Activated CD4-positive, alpha-beta memory T cell treated with anti-CD3 and anti-CD28 coated beads, Interleukin-2, amount 10 ng/mL, durations not matched to agents 7 days and 5 days (primary cell): ENCODE measurements at regions not wholly inside any gene's neighbourhood (a gene's known extent, or its start where the extent isn't known, plus 50 kb on each side); places are given as distances from the start of the nearest gene placed in this dataset.

Experiments
- CTCF ChIA-PET: fragments of 350-600 bp; sonication (Branson Sonifier 250); formaldehyde crosslinking; loops from one replicate; lab custom pipeline; 2021; ENCODE audit warnings: antibody characterized with exemption, inconsistent platforms; lab: Charles Lee
- POLR2A ChIA-PET: fragments of 350-600 bp; sonication (Branson Sonifier 250); formaldehyde crosslinking; loops from one replicate; lab custom pipeline; 2021; ENCODE audit warnings: antibody characterized with exemption; lab: Charles Lee
- DNase-seq: peaks from one replicate; pipeline ENCODE4 v3.0.0-alpha.2; 2020
- H3K27ac Mint-ChIP-seq: one replicate; pipeline ENCODE4 v1.8.0; 2021; ENCODE audit warnings: mild to moderate bottlenecking, mixed read lengths
- H3K27me3 Mint-ChIP-seq: one replicate; pipeline ENCODE4 v1.8.0; 2021; ENCODE audit warnings: mixed read lengths
- H3K36me3 Mint-ChIP-seq: one replicate; pipeline ENCODE4 v1.8.0; 2021; ENCODE audit warnings: low read depth, mixed read lengths
- H3K4me1 Mint-ChIP-seq: one replicate; pipeline ENCODE4 v1.8.0; 2021; ENCODE audit warnings: mixed read lengths
- H3K4me3 Mint-ChIP-seq: one replicate; pipeline ENCODE4 v1.8.0; 2021; ENCODE audit warnings: mild to moderate bottlenecking, mixed read lengths
- H3K9me3 Mint-ChIP-seq: one replicate; pipeline ENCODE4 v1.8.0; 2021; ENCODE audit warnings: mixed read lengths

DNA sequence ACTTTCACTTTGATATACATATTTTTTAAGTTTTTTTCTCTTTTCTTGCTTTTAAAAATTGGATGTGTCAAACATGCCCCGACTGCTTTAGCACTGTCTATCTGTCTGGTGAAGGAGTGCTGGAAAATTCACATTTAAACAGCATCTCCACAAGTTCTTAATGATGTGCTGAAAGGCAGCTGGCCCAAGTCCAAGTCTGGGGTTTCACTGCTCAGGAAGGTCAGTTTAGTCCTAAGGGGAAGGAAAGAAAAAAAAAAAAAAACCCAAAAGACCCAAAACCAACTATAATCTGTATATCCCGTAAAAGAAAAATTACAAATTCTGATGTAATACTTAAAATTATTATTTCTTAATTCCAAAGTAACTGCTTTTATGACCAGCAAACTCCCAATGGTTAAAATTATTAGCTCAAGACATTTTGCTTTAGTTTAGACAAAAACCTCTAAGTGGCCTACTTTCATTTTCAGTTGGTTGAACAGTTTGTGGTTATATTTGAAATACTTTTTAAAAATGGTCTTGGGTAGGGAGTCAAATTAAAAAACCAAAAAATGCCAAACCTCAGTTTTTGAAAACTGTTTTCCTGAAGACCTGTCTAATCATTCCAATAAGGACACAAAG, 79.5 kb upstream of the PREP start:
- H3K27me3 Mint-ChIP-seq = peaks cover 4% of the 10 kb centered on the region
- peak overlapping the region; percentile 49 for H3K4me3 Mint-ChIP-seq
- H3K9me3 Mint-ChIP-seq = peaks cover 6% of the 10 kb centered on the region
- H3K27ac Mint-ChIP-seq = peak overlapping the region; percentile 80
- CTCF ChIA-PET = interaction anchor here (0.7 to 3.7 kb wide), 8 partner anchors 29 to 818 kb away, joined by 3 to 33 read pairs (median 5); no protein-coding TSS in a partner anchor
- POLR2A ChIA-PET = interaction anchor here (0.5 to 3.6 kb wide), 8 partner anchors 23 to 741 kb away, joined by 3 to 23 read pairs (median 4); no protein-coding TSS in a partner anchor
- H3K4me1 Mint-ChIP-seq = peaks cover 56% of the 10 kb centered on the region
- H3K36me3 Mint-ChIP-seq = peaks cover 21% of the 10 kb centered on the region
- no peak for DNase-seq

DNA sequence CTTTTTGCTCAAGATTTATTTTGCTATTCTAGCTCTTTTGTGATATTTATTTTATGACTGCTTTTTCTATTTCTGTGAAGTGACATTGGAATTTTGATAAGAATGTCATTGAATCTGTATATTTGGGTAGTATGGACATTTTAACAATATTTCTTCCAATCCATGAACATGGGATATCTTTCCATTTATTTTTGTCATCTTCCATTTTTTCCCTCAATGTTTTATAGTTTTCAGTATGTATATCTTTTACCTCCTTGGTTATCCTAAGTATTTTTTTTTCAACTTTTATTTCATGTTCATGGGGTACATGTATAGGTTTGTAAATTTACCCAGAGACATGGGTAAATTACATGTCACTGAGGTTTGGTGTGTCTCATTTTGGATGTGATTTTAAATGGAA, 74.1 kb upstream of the PREP start:
- POLR2A ChIA-PET = no interaction called here

DNA sequence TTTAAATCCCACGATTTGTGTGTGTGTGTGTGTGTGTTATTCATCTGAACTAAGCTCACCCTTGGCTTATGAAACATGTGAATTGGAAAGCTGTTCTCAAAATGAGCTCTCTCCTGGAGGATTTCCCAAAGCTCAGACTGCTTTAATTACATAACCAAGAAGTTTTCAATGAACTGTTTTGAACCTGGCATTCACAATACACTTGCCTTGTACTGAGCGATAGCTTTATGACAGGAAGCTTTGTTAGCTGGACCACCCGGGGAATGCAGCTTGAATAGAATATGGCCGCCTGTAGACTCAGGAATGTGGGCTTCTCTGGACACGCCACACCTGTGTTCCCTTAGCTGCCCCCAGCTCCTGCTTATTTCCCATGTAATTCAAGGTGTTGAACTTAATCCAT, 71.4 kb upstream of the PREP start:
- Mint-ChIP-seq H3K27ac (no peak overlapping the region), H3K27me3 (peaks cover 28% of the 10 kb centered on the region)
- CTCF ChIA-PET = interaction anchor here (1.0 to 1.1 kb wide), 2 partner anchors 10 to 42 kb away, joined by 3 to 7 read pairs; no protein-coding TSS in a partner anchor

More for the DNA sequence above, 74.1 kb upstream of the PREP start:
- peaks cover 23% of the 10 kb centered on the region for H3K9me3 Mint-ChIP-seq
- no peak overlapping the region for H3K4me3 Mint-ChIP-seq
- peaks cover 8% of the 10 kb centered on the region for H3K4me1 Mint-ChIP-seq
- DNase-seq = no peak
- H3K27ac Mint-ChIP-seq = no peak overlapping the region
- H3K36me3 Mint-ChIP-seq = peaks cover 20% of the 10 kb centered on the region
- H3K27me3 Mint-ChIP-seq = peaks cover 19% of the 10 kb centered on the region
- CTCF ChIA-PET = no interaction called here

DNA sequence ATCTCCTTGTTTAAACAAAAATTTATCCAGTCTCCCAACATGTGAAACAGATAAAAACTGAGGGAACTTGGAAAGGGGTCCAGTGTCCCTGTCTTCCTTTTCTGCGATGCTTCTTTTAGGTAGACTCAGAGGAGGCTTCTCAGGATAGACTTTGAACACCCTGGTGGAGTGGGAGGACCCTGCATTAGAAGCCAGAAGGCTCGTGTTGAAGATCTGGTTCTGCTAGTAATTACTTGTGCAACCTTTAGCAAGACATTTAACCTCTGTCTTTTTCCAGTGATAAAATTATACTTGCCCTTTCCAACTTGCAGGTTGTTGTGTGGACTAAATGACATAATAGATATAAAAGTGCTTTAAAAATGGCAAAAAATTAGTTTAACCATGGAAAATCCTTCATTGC, 67.1 kb upstream of the PREP start:
- Mint-ChIP-seq H3K4me1 (no peaks in the 10 kb centered on the region), H3K27ac (no peak overlapping the region), H3K36me3 (peaks cover 9% of the 10 kb centered on the region), H3K4me3 (no peak overlapping the region), H3K27me3 (peaks cover 31% of the 10 kb centered on the region), H3K9me3 (peaks cover 21% of the 10 kb centered on the region)
- ChIA-PET POLR2A (no interaction called here), CTCF (no interaction called here)
- no peak for DNase-seq

More for the DNA sequence above, 71.4 kb upstream of the PREP start:
- no peak for DNase-seq
- POLR2A ChIA-PET = no interaction called here
- H3K4me3 Mint-ChIP-seq = no peak overlapping the region
- H3K4me1 Mint-ChIP-seq = no peaks in the 10 kb centered on the region
- peaks cover 23% of the 10 kb centered on the region for H3K9me3 Mint-ChIP-seq
- H3K36me3 Mint-ChIP-seq = peaks cover 12% of the 10 kb centered on the region

DNA sequence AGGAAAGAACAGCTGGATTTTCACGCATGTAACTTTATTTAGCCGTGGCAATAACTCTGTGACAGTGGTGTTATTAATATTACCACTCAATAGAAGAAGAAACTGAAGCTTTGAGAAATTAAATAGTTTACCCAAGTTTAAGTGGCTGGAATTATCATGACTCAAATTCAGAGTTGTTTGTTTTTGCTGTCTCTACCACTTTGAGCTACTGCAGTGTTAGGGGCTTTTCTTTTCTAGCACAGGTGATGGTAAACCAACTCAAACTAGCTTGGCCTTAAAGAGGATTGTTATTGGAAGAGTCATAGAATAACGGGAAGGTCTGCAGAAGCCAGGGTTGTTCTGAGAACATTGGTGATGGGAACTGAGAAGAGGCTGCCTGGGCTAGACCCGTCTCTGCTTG, 66.0 kb upstream of the PREP start:
- Mint-ChIP-seq H3K27ac (no peak overlapping the region), H3K4me3 (no peak overlapping the region), H3K27me3 (peaks cover 33% of the 10 kb centered on the region), H3K36me3 (peaks cover 17% of the 10 kb centered on the region), H3K9me3 (peaks cover 32% of the 10 kb centered on the region), H3K4me1 (no peaks in the 10 kb centered on the region)
- no peak for DNase-seq
- ChIA-PET CTCF (no interaction called here), POLR2A (no interaction called here)

DNA sequence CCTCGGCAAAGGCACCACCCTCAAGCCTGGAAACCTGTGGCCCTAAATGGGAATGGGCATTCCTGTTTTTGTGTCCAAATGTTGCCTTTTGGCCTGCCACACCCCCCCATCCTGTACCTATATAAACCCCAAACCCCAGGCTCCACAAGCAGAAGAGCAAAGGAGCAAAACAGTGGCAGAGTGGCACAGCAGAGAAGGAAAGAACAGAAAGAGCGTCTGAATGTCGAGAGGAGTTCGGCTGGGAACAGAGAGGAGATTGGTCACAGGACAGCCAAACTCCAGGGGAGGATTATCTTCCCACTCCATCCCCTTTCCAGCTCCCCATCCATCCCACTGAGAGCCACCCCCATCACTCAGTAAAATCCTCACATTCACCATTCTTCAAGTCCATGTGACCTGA, 58.0 kb upstream of the PREP start:
- peaks cover 45% of the 10 kb centered on the region for H3K4me1 Mint-ChIP-seq
- peaks cover 8% of the 10 kb centered on the region for H3K27me3 Mint-ChIP-seq
- peaks cover 18% of the 10 kb centered on the region for H3K9me3 Mint-ChIP-seq
- CTCF ChIA-PET = no interaction called here
- H3K36me3 Mint-ChIP-seq = peaks cover 21% of the 10 kb centered on the region
- POLR2A ChIA-PET = no interaction called here
- no peak overlapping the region for H3K27ac Mint-ChIP-seq
- no peak for DNase-seq
- H3K4me3 Mint-ChIP-seq = no peak overlapping the region

DNA sequence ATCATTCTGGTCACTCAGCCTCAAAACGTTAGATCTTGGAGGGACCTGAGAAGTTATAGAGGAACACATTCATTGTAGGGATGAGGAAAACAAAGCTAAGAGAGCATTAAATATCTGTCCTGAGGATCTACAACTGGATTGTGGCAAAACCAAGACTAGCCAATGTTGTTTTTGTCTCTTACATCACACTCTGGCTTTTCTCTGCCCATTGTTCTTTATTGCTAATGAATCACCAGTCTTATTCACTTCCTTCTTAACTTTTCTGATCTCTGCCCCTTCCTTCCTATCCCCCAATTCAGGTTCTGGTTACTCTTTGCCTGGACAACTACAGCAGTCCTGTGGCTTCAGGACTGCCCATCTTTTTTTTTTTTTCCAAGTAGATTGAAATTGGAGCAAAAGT, 57.0 kb upstream of the PREP start:
- peaks cover 13% of the 10 kb centered on the region for H3K9me3 Mint-ChIP-seq
- H3K36me3 Mint-ChIP-seq = peaks cover 19% of the 10 kb centered on the region
- no peak for DNase-seq
- ChIA-PET CTCF (interaction anchor here (1.2 kb wide), 1 partner anchor 30 kb away, joined by 3 read pairs; no protein-coding TSS in a partner anchor), POLR2A (interaction anchor here (0.8 to 2.3 kb wide), 3 partner anchors 23 to 704 kb away, joined by 3 to 12 read pairs (median 3); no protein-coding TSS in a partner anchor)
- H3K4me1 Mint-ChIP-seq = peaks cover 52% of the 10 kb centered on the region
- no peak overlapping the region for H3K4me3 Mint-ChIP-seq
- peaks cover 2% of the 10 kb centered on the region for H3K27me3 Mint-ChIP-seq
- peak overlapping the region; percentile 92 for H3K27ac Mint-ChIP-seq

DNA sequence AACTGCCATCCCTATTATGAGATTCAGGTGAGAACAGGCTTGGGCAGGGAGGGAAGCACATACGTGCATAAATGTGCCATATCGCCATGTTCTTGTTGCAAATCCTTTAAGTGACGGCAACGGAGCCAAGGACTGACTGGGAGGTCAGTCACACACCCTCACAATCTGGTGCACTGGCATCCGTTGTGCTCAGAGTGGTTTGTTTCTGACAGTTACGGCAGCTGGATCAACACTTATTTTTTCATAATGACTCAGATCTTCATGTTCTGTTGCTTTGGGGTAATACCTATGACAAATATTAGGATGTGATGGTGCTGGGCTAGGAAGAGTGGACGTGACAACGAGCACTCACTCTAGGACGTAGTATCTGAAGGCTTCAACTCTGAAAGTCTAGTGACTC, 56.2 kb upstream of the PREP start:
- Mint-ChIP-seq H3K9me3 (peaks cover 7% of the 10 kb centered on the region), H3K4me1 (peaks cover 60% of the 10 kb centered on the region), H3K4me3 (peak overlapping the region; percentile 68), H3K27ac (peak overlapping the region; percentile 92), H3K27me3 (no peaks in the 10 kb centered on the region), H3K36me3 (peaks cover 21% of the 10 kb centered on the region)
- ChIA-PET POLR2A (interaction anchor here (1.1 to 2.3 kb wide), 4 partner anchors 24 to 705 kb away, joined by 3 to 12 read pairs (median 4); no protein-coding TSS in a partner anchor), CTCF (interaction anchor here (1.2 to 1.9 kb wide), 2 partner anchors 28 to 29 kb away, joined by 3 to 10 read pairs; no protein-coding TSS in a partner anchor)
- peak; percentile 72 for DNase-seq

DNA sequence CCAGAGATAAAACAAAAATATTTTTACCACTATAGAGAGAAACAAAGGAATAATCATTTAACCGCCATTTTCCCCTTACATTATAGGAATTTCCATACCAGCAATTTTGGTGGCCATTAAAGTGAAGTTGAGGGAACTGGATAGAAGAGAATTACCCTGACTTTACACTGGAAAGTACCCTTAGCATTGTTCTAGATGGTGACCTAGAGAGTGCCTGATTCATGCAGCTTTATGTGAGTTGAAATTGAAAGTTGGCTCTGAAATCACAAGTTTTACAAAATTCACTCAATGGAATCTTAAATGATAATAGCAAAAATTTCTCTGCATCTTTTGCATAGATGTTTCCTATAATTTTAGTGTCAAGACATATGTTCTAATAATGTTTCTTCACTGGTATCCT, 55.7 kb upstream of the PREP start:
- POLR2A ChIA-PET = interaction anchor here (0.7 to 2.3 kb wide), 6 partner anchors 25 to 705 kb away, joined by 3 to 12 read pairs (median 3); partner anchors contain the start of gene PRDM1
- no peak for DNase-seq
- CTCF ChIA-PET = interaction anchor here (1.2 to 1.9 kb wide), 3 partner anchors 27 to 765 kb away, joined by 3 to 10 read pairs (median 3); no protein-coding TSS in a partner anchor

DNA sequence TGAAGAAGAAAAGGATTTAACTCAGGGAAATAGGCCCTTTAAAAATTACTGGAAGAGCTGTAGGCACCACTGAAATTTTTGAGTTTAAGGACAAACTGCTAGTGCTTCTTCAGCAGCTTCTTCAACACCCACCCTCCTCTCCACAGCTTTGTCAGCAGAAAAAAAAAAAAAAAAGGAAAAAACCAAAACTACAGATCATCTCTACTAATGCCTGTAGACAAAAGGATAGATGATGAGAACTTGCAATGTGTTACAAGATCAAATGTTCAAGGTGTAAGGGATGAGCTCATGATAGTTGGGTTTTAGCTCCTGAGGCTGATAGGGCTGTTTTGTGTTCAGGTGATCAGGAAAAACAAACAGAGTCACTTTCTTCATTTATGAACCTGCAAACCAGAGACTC, 55.2 kb upstream of the PREP start:
- Mint-ChIP-seq H3K4me3 (peak overlapping the region; percentile 68), H3K9me3 (peaks cover 4% of the 10 kb centered on the region), H3K4me1 (peaks cover 68% of the 10 kb centered on the region), H3K27ac (peak overlapping the region; percentile 92), H3K36me3 (peaks cover 20% of the 10 kb centered on the region), H3K27me3 (no peaks in the 10 kb centered on the region)
- CTCF ChIA-PET = interaction anchor here (1.2 to 1.9 kb wide), 3 partner anchors 27 to 765 kb away, joined by 3 to 10 read pairs (median 3); no protein-coding TSS in a partner anchor
- DNase-seq = no peak
- POLR2A ChIA-PET = interaction anchor here (0.7 to 2.3 kb wide), 4 partner anchors 25 to 654 kb away, joined by 3 to 12 read pairs (median 3); partner anchors contain the start of gene PRDM1

More for the DNA sequence above, 55.7 kb upstream of the PREP start:
- Mint-ChIP-seq H3K27me3 (no peaks in the 10 kb centered on the region), H3K4me3 (peak overlapping the region; percentile 68), H3K27ac (peak overlapping the region; percentile 92), H3K9me3 (peaks cover 4% of the 10 kb centered on the region), H3K4me1 (peaks cover 64% of the 10 kb centered on the region), H3K36me3 (peaks cover 20% of the 10 kb centered on the region)

DNA sequence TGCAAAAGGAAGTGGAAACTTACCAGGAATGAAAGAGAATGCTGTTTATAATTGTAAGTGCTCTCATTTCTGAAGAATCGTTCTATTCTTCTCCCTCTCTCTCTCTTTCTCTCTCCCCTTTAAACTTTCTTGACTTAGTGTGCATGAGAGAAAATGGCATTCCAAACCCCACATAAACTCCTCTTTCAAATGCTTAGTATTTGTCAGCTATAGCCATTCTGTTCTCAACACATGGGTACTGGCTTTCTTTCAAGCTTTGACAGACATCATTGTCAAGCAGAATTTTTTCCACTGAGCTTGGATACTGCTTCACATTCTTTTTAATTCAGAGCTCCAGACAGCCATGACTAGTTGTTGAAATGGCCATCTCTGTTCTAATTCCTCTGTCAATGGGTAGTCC, 51.1 kb upstream of the PREP start:
- Mint-ChIP-seq H3K4me3 (peak overlapping the region; percentile 66), H3K36me3 (peaks cover 12% of the 10 kb centered on the region), H3K27ac (peak overlapping the region; percentile 63), H3K9me3 (peaks cover 4% of the 10 kb centered on the region), H3K4me1 (peaks cover 53% of the 10 kb centered on the region), H3K27me3 (no peaks in the 10 kb centered on the region)
- no peak for DNase-seq
- POLR2A ChIA-PET = interaction anchor here (0.5 to 2.1 kb wide), 4 partner anchors 21 to 541 kb away, joined by 3 to 5 read pairs (median 4); partner anchors contain the start of gene PREP
- CTCF ChIA-PET = interaction anchor here (0.5 to 1.8 kb wide), 4 partner anchors 22 to 638 kb away, joined by 3 to 10 read pairs (median 4); partner anchors contain the start of gene PREP

DNA sequence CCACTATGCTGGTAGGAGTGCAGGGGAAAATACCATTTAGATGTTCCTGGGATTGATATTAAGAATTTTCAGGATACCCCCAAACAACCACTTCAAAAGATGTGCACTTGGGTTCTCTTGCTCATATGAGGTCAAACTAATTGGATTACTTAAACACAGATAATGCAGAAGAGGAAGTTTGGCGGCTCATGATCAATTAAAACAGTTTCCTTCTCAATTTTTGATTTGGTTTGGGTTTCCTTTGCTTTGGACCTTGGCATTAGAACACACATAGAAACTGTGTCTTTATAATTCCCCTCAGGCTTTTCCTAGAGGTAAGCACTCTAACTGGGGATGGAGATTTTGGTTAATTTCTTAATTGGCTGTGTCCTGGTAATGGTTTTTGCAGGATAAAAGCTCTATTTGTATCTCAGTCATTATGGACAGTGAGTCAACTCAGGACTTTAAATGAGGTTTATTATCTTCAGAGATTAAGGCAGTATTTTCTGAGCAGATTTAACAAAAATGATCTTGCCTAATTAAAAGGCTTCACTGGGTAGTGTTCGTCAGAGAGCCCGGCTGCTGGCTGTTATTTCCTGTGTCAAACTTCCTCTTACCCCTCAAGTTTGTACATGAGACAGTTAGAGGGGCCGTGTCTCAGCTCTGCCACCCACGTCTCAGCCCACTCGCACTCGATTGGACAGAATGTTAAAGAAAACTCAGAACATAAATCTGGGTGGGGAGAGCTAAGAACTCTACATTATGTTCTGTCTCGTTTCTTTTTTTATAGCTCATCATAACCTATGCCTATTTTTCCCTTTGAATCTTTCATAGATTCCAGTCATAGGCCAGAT, 50.3 kb upstream of the PREP start:
- Mint-ChIP-seq H3K36me3 (peaks cover 12% of the 10 kb centered on the region), H3K9me3 (peaks cover 4% of the 10 kb centered on the region), H3K4me1 (peaks cover 45% of the 10 kb centered on the region), H3K27ac (peak overlapping the region; percentile 63), H3K4me3 (peak overlapping the region; percentile 66), H3K27me3 (no peaks in the 10 kb centered on the region)
- DNase-seq = peak; percentile 43
- CTCF ChIA-PET = interaction anchor here (0.5 to 1.8 kb wide), 5 partner anchors 21 to 639 kb away, joined by 3 to 10 read pairs (median 4); partner anchors contain the start of gene PREP
- POLR2A ChIA-PET = interaction anchor here (0.5 to 2.1 kb wide), 4 partner anchors 20 to 541 kb away, joined by 3 to 5 read pairs (median 4); partner anchors contain the start of gene PREP
